ENCODE measurements at regions not wholly inside any gene's neighbourhood (a gene's known extent, or its start where the extent isn't known, plus 50 kb on each side); places are given as distances from the start of the nearest gene placed in this dataset.

DNA sequence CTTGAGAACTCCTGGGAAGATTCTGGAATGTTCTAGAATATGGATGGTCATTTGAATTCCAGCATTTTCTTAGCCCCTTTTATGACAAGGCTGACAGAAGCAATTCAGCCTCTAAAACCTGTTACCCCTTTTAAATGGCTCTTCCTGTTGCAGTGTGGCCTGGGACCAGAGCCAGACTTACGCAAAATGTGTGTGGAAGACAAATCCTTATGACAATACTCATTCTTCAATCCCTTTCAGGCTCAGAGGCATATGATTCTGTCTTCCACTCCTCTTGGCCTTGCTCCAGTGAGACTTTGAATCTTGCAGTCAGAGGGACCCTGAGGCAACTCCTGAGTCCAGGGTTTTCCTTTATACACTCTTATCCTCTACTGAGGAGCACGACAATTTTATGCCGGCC lies 287.0 kb downstream of the CLIC5 start:
- TF ChIP-seq POLR2AphosphoS5 (IDR thresholded peaks at IDR 0.05; ENCODE audit: low read depth, low read length) (no peak), TAF1 (IDR thresholded peaks at IDR 0.05; ENCODE audit: borderline replicate concordance, insufficient read depth, low read length) (no peak)
- TF ChIP-seq, protein P1, sequence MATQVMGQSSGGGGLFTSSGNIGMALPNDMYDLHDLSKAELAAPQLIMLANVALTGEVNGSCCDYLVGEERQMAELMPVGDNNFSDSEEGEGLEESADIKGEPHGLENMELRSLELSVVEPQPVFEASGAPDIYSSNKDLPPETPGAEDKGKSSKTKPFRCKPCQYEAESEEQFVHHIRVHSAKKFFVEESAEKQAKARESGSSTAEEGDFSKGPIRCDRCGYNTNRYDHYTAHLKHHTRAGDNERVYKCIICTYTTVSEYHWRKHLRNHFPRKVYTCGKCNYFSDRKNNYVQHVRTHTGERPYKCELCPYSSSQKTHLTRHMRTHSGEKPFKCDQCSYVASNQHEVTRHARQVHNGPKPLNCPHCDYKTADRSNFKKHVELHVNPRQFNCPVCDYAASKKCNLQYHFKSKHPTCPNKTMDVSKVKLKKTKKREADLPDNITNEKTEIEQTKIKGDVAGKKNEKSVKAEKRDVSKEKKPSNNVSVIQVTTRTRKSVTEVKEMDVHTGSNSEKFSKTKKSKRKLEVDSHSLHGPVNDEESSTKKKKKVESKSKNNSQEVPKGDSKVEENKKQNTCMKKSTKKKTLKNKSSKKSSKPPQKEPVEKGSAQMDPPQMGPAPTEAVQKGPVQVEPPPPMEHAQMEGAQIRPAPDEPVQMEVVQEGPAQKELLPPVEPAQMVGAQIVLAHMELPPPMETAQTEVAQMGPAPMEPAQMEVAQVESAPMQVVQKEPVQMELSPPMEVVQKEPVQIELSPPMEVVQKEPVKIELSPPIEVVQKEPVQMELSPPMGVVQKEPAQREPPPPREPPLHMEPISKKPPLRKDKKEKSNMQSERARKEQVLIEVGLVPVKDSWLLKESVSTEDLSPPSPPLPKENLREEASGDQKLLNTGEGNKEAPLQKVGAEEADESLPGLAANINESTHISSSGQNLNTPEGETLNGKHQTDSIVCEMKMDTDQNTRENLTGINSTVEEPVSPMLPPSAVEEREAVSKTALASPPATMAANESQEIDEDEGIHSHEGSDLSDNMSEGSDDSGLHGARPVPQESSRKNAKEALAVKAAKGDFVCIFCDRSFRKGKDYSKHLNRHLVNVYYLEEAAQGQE (IDR thresholded peaks at IDR 0.05; ENCODE audit: insufficient read depth in 1 of 2, low read depth in 2 of 2, low read length in 2 of 2) = no peak
